ENCODE measurements at regions not wholly inside any gene's neighbourhood (a gene's known extent, or its start where the extent isn't known, plus 50 kb on each side); places are given as distances from the start of the nearest gene placed in this dataset.

GRCh38 chr4:178738026-178738425 lies 1295.8 kb upstream of the AGA start:
- Histone ChIP-seq H3K36me3 (replicated peaks in 1 of 2; ENCODE audit: insufficient read depth in 1 of 2, low read depth in 2 of 2) (no peaks in the 10 kb centered on the region), H3K9me3 (no peaks in the 10 kb centered on the region), H3K4me3 (no peak overlapping the region), H3K4me1 (no peaks in the 10 kb centered on the region), H3K27ac (no peak overlapping the region), H3K27me3 (no peaks in the 10 kb centered on the region)
- intact Hi-C loops (cut with DNase I) = no loop called here
- no peak for DNase-seq
- 69% methylated on average over 4 of the region's 4 CpGs for WGBS, 2 donors
- TF ChIP-seq CTCF (IDR thresholded peaks at IDR 0.05) = no peak
- no peak for TF ChIP-seq POLR2A (IDR thresholded peaks at IDR 0.05)
- no peak for ATAC-seq

- Histone ChIP-seq H3K36me3 (replicated peaks in 1 of 2; ENCODE audit: insufficient read depth in 1 of 2, low read depth in 2 of 2) (no peaks in the 10 kb centered on the region), H3K9me3 (no peaks in the 10 kb centered on the region), H3K4me3 (no peak overlapping the region), H3K27me3 (no peaks in the 10 kb centered on the region), H3K4me1 (no peaks in the 10 kb centered on the region), H3K27ac (no peak overlapping the region)
- TF ChIP-seq CTCF (IDR thresholded peaks at IDR 0.05) = no peak
- no peak for TF ChIP-seq POLR2A (IDR thresholded peaks at IDR 0.05)
- ATAC-seq (no peak), DNase-seq (no peak)
- intact Hi-C loops (cut with DNase I) = no loop called here
- 80 to 84% methylated on average over 1 of the region's 1 CpG for WGBS, 2 donors
Observed at GRCh38 chr4:178745203-178745602, 1303.0 kb upstream of the AGA start.

- Histone ChIP-seq H3K9me3 (no peaks in the 10 kb centered on the region), H3K27ac (no peak overlapping the region), H3K4me1 (no peaks in the 10 kb centered on the region), H3K27me3 (no peaks in the 10 kb centered on the region), H3K4me3 (no peak overlapping the region), H3K36me3 (replicated peaks in 1 of 2; ENCODE audit: insufficient read depth in 1 of 2, low read depth in 2 of 2) (no peaks in the 10 kb centered on the region)
- ATAC-seq (no peak), DNase-seq (no peak)
- intact Hi-C loops (cut with DNase I) = no loop called here
- TF ChIP-seq CTCF (IDR thresholded peaks at IDR 0.05) (no peak), POLR2A (IDR thresholded peaks at IDR 0.05) (no peak)
- 18 to 23% methylated on average over 2 of the region's 2 CpGs for WGBS, 2 donors
Observed at GRCh38 chr4:178752954-178753525, 1310.8 kb upstream of the AGA start.

- ATAC-seq = no peak
- intact Hi-C loops (cut with DNase I) = no loop called here
- Histone ChIP-seq H3K36me3 (replicated peaks in 1 of 2; ENCODE audit: insufficient read depth in 1 of 2, low read depth in 2 of 2) (no peaks in the 10 kb centered on the region), H3K9me3 (no peaks in the 10 kb centered on the region), H3K27ac (no peak overlapping the region), H3K4me3 (no peak overlapping the region), H3K27me3 (no peaks in the 10 kb centered on the region), H3K4me1 (no peaks in the 10 kb centered on the region)
- TF ChIP-seq CTCF (IDR thresholded peaks at IDR 0.05) (no peak), POLR2A (IDR thresholded peaks at IDR 0.05) (no peak)
- DNase-seq = no peak
- whole genome bisulfite sequencing, 2 donors = 52 to 56% methylated on average over 8 of the region's 8 CpGs
Observed at GRCh38 chr4:178778496-178778895, 1336.3 kb upstream of the AGA start.

GRCh38 chr4:178781779-178782178 lies 1339.5 kb upstream of the AGA start:
- Histone ChIP-seq H3K36me3 (replicated peaks in 1 of 2; ENCODE audit: insufficient read depth in 1 of 2, low read depth in 2 of 2) (no peaks in the 10 kb centered on the region), H3K4me1 (no peaks in the 10 kb centered on the region), H3K4me3 (no peak overlapping the region), H3K27ac (no peak overlapping the region), H3K9me3 (no peaks in the 10 kb centered on the region), H3K27me3 (no peaks in the 10 kb centered on the region)
- intact Hi-C loops (cut with DNase I) = no loop called here
- ATAC-seq (no peak), DNase-seq (no peak)
- WGBS, 2 donors = 5 to 9% methylated on average over 1 of the region's 1 CpG
- TF ChIP-seq CTCF (IDR thresholded peaks at IDR 0.05) (no peak), POLR2A (IDR thresholded peaks at IDR 0.05) (no peak)
